ENCODE measurements at regions not wholly inside any gene's neighbourhood (a gene's known extent, or its start where the extent isn't known, plus 50 kb on each side); places are given as distances from the start of the nearest gene placed in this dataset.

GRCh38 chr2:129059476-129059875, 740.8 kb upstream of the HS6ST1 start:
- Histone ChIP-seq H3K36me3 (ENCODE audit: low read depth) (no peaks in the 10 kb centered on the region), H3K27me3 (ENCODE audit: insufficient read depth, poor library complexity, severe bottlenecking) (no peaks in the 10 kb centered on the region), H3K4me3 (ENCODE audit: severe bottlenecking) (no peak overlapping the region), H3K9me3 (ENCODE audit: severe bottlenecking) (no peaks in the 10 kb centered on the region), H3K4me1 (ENCODE audit: insufficient read depth, poor library complexity, severe bottlenecking) (peaks cover 35% of the 10 kb centered on the region), H3K27ac (ENCODE audit: poor library complexity, severe bottlenecking) (no peak overlapping the region)
- DNase-seq (ENCODE audit: low spot score) = no peak
- TF ChIP-seq CTCF (IDR thresholded peaks at IDR 0.05; ENCODE audit: poor library complexity, severe bottlenecking) = no peak
- no peak for ATAC-seq (ENCODE audit: low read depth)

- Histone ChIP-seq H3K36me3 (ENCODE audit: low read depth) (no peaks in the 10 kb centered on the region), H3K27ac (ENCODE audit: poor library complexity, severe bottlenecking) (peak overlapping the region; percentile 54), H3K4me3 (ENCODE audit: severe bottlenecking) (no peak overlapping the region), H3K9me3 (ENCODE audit: severe bottlenecking) (no peaks in the 10 kb centered on the region), H3K27me3 (ENCODE audit: insufficient read depth, poor library complexity, severe bottlenecking) (no peaks in the 10 kb centered on the region), H3K4me1 (ENCODE audit: insufficient read depth, poor library complexity, severe bottlenecking) (peaks cover 24% of the 10 kb centered on the region)
- no peak for DNase-seq (ENCODE audit: low spot score)
- peak; percentile 70 for ATAC-seq (ENCODE audit: low read depth)
- TF ChIP-seq CTCF (IDR thresholded peaks at IDR 0.05; ENCODE audit: poor library complexity, severe bottlenecking) = no peak
Measured at GRCh38 chr2:129061069-129061768, 742.6 kb upstream of the HS6ST1 start.

- no peak for TF ChIP-seq CTCF (IDR thresholded peaks at IDR 0.05; ENCODE audit: poor library complexity, severe bottlenecking)
- Histone ChIP-seq H3K36me3 (ENCODE audit: low read depth) (no peaks in the 10 kb centered on the region), H3K9me3 (ENCODE audit: severe bottlenecking) (no peaks in the 10 kb centered on the region), H3K4me1 (ENCODE audit: insufficient read depth, poor library complexity, severe bottlenecking) (peaks cover 19% of the 10 kb centered on the region), H3K27me3 (ENCODE audit: insufficient read depth, poor library complexity, severe bottlenecking) (no peaks in the 10 kb centered on the region), H3K27ac (ENCODE audit: poor library complexity, severe bottlenecking) (peak overlapping the region; percentile 54), H3K4me3 (ENCODE audit: severe bottlenecking) (no peak overlapping the region)
- DNase-seq (ENCODE audit: low spot score) = no peak
- no peak for ATAC-seq (ENCODE audit: low read depth)
Measured at GRCh38 chr2:129061769-129062121, 743.1 kb upstream of the HS6ST1 start.

GRCh38 chr2:129062146-129062912, 743.7 kb upstream of the HS6ST1 start:
- TF ChIP-seq CTCF (IDR thresholded peaks at IDR 0.05; ENCODE audit: poor library complexity, severe bottlenecking) = no peak
- no peak overlapping the region for H3K27ac ChIP-seq (ENCODE audit: poor library complexity, severe bottlenecking)
- H3K9me3 ChIP-seq (ENCODE audit: severe bottlenecking) = no peaks in the 10 kb centered on the region
- H3K4me1 ChIP-seq (ENCODE audit: insufficient read depth, poor library complexity, severe bottlenecking) = peaks cover 13% of the 10 kb centered on the region
- no peak overlapping the region for H3K4me3 ChIP-seq (ENCODE audit: severe bottlenecking)
- ATAC-seq (ENCODE audit: low read depth) = no peak
- H3K36me3 ChIP-seq (ENCODE audit: low read depth) = no peaks in the 10 kb centered on the region
- DNase-seq (ENCODE audit: low spot score) = no peak
- no peaks in the 10 kb centered on the region for H3K27me3 ChIP-seq (ENCODE audit: insufficient read depth, poor library complexity, severe bottlenecking)

GRCh38 chr2:129067070-129067469, 748.4 kb upstream of the HS6ST1 start:
- no peak for TF ChIP-seq CTCF (IDR thresholded peaks at IDR 0.05; ENCODE audit: poor library complexity, severe bottlenecking)
- Histone ChIP-seq H3K4me1 (ENCODE audit: insufficient read depth, poor library complexity, severe bottlenecking) (no peaks in the 10 kb centered on the region), H3K27me3 (ENCODE audit: insufficient read depth, poor library complexity, severe bottlenecking) (no peaks in the 10 kb centered on the region), H3K36me3 (ENCODE audit: low read depth) (no peaks in the 10 kb centered on the region), H3K4me3 (ENCODE audit: severe bottlenecking) (no peak overlapping the region), H3K9me3 (ENCODE audit: severe bottlenecking) (no peaks in the 10 kb centered on the region), H3K27ac (ENCODE audit: poor library complexity, severe bottlenecking) (no peak overlapping the region)
- no peak for ATAC-seq (ENCODE audit: low read depth)
- no peak for DNase-seq (ENCODE audit: low spot score)
